Endothelial cell (in vitro differentiated cells): ENCODE measurements at regions not wholly inside any gene's neighbourhood (a gene's known extent, or its start where the extent isn't known, plus 50 kb on each side); places are given as distances from the start of the nearest gene placed in this dataset.

Experiments used
- DNase-seq: peaks from one replicate; pipeline ENCODE4 v3.0.0; 2021; ENCODE audit warnings: low spot score
- H3K27ac Mint-ChIP-seq: one replicate; pipeline ENCODE4 v1.8.0; 2021; ENCODE audit warnings: mixed read lengths, inconsistent platforms; ENCODE audit not compliant: unreplicated experiment
- H3K27me3 Mint-ChIP-seq: one replicate; pipeline ENCODE4 v1.8.0; 2021; ENCODE audit warnings: mild to moderate bottlenecking, moderate library complexity, mixed read lengths, inconsistent platforms; ENCODE audit not compliant: unreplicated experiment
- H3K36me3 Mint-ChIP-seq: one replicate; pipeline ENCODE4 v1.8.0; 2021; ENCODE audit warnings: mild to moderate bottlenecking, low read depth, mixed read lengths, inconsistent platforms; ENCODE audit not compliant: unreplicated experiment
- H3K4me1 Mint-ChIP-seq: one replicate; pipeline ENCODE4 v1.8.0; 2021; ENCODE audit warnings: mild to moderate bottlenecking, mixed read lengths, inconsistent platforms; ENCODE audit not compliant: unreplicated experiment
- H3K4me3 Mint-ChIP-seq: one replicate; pipeline ENCODE4 v1.8.0; 2021; ENCODE audit warnings: mild to moderate bottlenecking, mixed read lengths, inconsistent platforms; ENCODE audit not compliant: unreplicated experiment
- H3K9me3 Mint-ChIP-seq: one replicate; pipeline ENCODE4 v1.8.0; 2021; ENCODE audit warnings: mixed read lengths, inconsistent platforms; ENCODE audit not compliant: unreplicated experiment
- CTCF ChIP-seq: fragments of 200-600 bp; sonication (generic); IDR thresholded peaks from one replicate; pipeline ENCODE4 v1.5.0; 2021; ENCODE audit warnings: antibody characterized with exemption; ENCODE audit not compliant: unreplicated experiment

GRCh38 chrX:46374371-46374770 is 170.8 kb downstream of the ZNF674 start:
- Mint-ChIP-seq H3K27ac (no peak overlapping the region), H3K4me3 (no peak overlapping the region), H3K27me3 (peaks cover 2% of the 10 kb centered on the region), H3K9me3 (no peaks in the 10 kb centered on the region), H3K4me1 (peaks cover 5% of the 10 kb centered on the region), H3K36me3 (peaks cover 3% of the 10 kb centered on the region)
- TF ChIP-seq CTCF, result no peak
- no peak for DNase-seq

- TF ChIP-seq CTCF, result no peak
- no peak for DNase-seq
- no peak overlapping the region for H3K4me3 Mint-ChIP-seq
- H3K27me3 Mint-ChIP-seq, result no peaks in the 10 kb centered on the region
- no peaks in the 10 kb centered on the region for H3K36me3 Mint-ChIP-seq
- H3K27ac Mint-ChIP-seq, result no peak overlapping the region
- H3K4me1 Mint-ChIP-seq, result peaks cover 3% of the 10 kb centered on the region
- H3K9me3 Mint-ChIP-seq, result no peaks in the 10 kb centered on the region
These were observed 177.7 kb downstream of the ZNF674 start for GRCh38 chrX:46367491-46367890.

DNA sequence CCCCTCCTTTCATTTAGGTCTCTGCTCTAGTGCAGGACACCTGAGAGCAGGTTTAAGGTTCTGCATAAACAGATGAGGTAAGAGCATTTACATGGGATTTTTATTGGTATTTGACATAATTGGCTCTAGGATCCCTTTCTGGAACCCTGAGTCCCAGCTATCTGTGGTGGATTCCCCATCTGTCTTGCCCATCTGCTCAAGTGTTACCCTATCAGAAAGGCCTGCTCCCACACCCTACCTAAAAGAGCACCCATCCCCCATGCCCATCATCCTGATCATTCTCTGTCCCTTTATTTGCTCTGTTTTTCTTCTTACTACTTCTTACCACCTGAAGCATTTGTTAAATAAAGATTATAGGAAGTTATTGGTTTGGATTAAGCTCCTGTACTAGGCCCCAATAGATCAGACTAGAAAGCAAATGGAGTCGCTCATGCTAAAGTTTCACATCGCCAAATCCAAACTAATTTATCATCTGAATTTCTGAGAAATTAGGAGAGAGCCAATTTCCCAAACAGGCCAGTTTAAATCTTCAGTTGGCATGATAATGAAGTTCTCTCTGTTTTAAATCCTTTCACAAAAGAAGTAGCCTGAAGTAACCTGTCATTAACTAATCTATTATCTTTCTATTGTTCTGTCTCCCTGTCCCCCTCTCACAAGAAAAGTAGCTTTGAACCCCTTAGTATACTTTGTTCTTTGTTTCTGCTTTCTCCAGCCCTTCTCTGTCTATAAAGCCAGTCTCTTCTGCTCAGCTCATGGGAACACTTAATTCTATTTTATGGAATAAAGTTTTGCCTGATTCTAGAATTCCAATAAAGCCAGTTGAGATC is 178.6 kb downstream of the ZNF674 start:
- Mint-ChIP-seq H3K4me1 (peaks cover 3% of the 10 kb centered on the region), H3K4me3 (no peak overlapping the region), H3K9me3 (no peaks in the 10 kb centered on the region), H3K36me3 (no peaks in the 10 kb centered on the region), H3K27ac (no peak overlapping the region), H3K27me3 (no peaks in the 10 kb centered on the region)
- TF ChIP-seq CTCF, result no peak
- no peak for DNase-seq

DNA sequence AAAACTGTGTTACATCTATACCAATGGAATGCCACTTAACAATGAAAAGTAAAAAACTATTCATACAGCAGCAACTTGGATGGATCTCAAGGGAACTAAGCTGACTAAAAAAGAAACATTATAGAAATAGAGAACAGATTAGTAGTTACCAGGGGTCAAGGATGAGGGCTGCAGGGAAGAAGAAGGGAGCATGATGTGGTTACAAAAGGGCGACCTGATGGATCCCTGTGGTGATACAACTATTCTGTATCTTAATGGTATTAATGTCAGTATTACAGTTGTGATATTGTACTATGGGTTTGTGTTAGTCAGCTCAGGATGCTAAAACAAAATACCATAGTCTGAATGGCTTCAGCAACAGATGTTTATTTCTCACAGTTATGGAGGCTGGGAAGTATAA is 190.7 kb downstream of the ZNF674 start:
- Mint-ChIP-seq H3K4me1 (no peaks in the 10 kb centered on the region), H3K4me3 (no peak overlapping the region), H3K9me3 (no peaks in the 10 kb centered on the region), H3K27me3 (no peaks in the 10 kb centered on the region), H3K36me3 (no peaks in the 10 kb centered on the region), H3K27ac (no peak overlapping the region)
- no peak for TF ChIP-seq CTCF
- DNase-seq, result no peak

- peaks cover 24% of the 10 kb centered on the region for H3K4me1 Mint-ChIP-seq
- H3K9me3 Mint-ChIP-seq, result no peaks in the 10 kb centered on the region
These were observed 203.4 kb downstream of the ZNF674 start for GRCh38 chrX:46341767-46342322.

More at GRCh38 chrX:46341767-46342322, 203.4 kb downstream of the ZNF674 start:
- no peak for TF ChIP-seq CTCF
- peak overlapping the region; percentile 99 for H3K27ac Mint-ChIP-seq
- H3K4me3 Mint-ChIP-seq, result no peak overlapping the region
- DNase-seq, result no peak
- no peaks in the 10 kb centered on the region for H3K27me3 Mint-ChIP-seq
- no peaks in the 10 kb centered on the region for H3K36me3 Mint-ChIP-seq
